GM23338 (cell line): ENCODE measurements at regions not wholly inside any gene's neighbourhood (a gene's known extent, or its start where the extent isn't known, plus 50 kb on each side); places are given as distances from the start of the nearest gene placed in this dataset.

Experiments
- ATAC-seq: fragments of 200-7000 bp; cut with Tn5 transposase; 3 replicates; pipeline ENCODE4 v1.9.1; 2020
- DNase-seq: peaks from one replicate; pipeline ENCODE4 v3.0.0-alpha.2; 2015; ENCODE audit warnings: low spot score
- H2AFZ ChIP-seq: fragments of 200-600 bp; sonication (generic); 2 replicates; pipeline ENCODE4 v1.8.0; 2016; ENCODE audit warnings: antibody characterized with exemption, mild to moderate bottlenecking, moderate library complexity
- H3F3A ChIP-seq: fragments of 200-600 bp; sonication (generic); replicated peaks from 2 replicates; pipeline ENCODE4 v1.8.0; 2017; ENCODE audit warnings: antibody characterized with exemption, mixed run types, low read depth
- H3K27ac ChIP-seq: fragments of 200-600 bp; sonication (generic); 2 replicates; pipeline ENCODE4 v1.6.1; 2016; ENCODE audit warnings: low read depth
- H3K27me3 ChIP-seq: fragments of 200-600 bp; sonication (generic); 2 replicates; pipeline ENCODE4 v1.8.0; 2016; ENCODE audit warnings: mild to moderate bottlenecking, mixed run types, moderate library complexity; ENCODE audit not compliant: insufficient read depth
- H3K36me3 ChIP-seq: fragments of 200-600 bp; sonication (generic); 2 replicates; pipeline ENCODE4 v1.8.0; 2016; ENCODE audit warnings: mild to moderate bottlenecking; ENCODE audit not compliant: insufficient read depth
- H3K4me1 ChIP-seq: fragments of 200-600 bp; sonication (generic); 2 replicates; pipeline ENCODE4 v1.8.0; 2016; ENCODE audit warnings: mild to moderate bottlenecking, moderate library complexity; ENCODE audit not compliant: insufficient read depth
- H3K4me2 ChIP-seq: fragments of 200-600 bp; sonication (generic); 2 replicates; pipeline ENCODE4 v1.7.1; 2017; ENCODE audit warnings: mixed run types
- H3K4me3 ChIP-seq: fragments of 200-600 bp; sonication (generic); 2 replicates; pipeline ENCODE4 v1.6.1; 2016; ENCODE audit warnings: mixed run types
- H3K79me2 ChIP-seq: fragments of 200-600 bp; sonication (generic); replicated peaks from 2 replicates; pipeline ENCODE4 v1.8.0; 2017; ENCODE audit warnings: mild to moderate bottlenecking; ENCODE audit not compliant: insufficient read depth
- H3K9me2 ChIP-seq: fragments of 200-600 bp; sonication (generic); 2 replicates; pipeline ENCODE4 v1.8.0; 2017; ENCODE audit not compliant: insufficient read depth
- H4K20me1 ChIP-seq: fragments of 200-600 bp; sonication (generic); replicated peaks from 2 replicates; pipeline ENCODE4 v1.8.0; 2017; ENCODE audit warnings: mild to moderate bottlenecking; ENCODE audit not compliant: insufficient read depth
- H3K27ac Mint-ChIP-seq: 2 replicates; pipeline ENCODE4 v1.8.0; 2020; ENCODE audit warnings: inconsistent platforms, mild to moderate bottlenecking, moderate library complexity, mixed read lengths
- H3K27me3 Mint-ChIP-seq: 3 replicates; pipeline ENCODE4 v1.8.0; 2022; ENCODE audit warnings: low read depth, mild to moderate bottlenecking, moderate library complexity, mixed read lengths, inconsistent platforms; ENCODE audit not compliant: insufficient read depth, poor library complexity
- H3K36me3 Mint-ChIP-seq: 3 replicates; pipeline ENCODE4 v1.8.0; 2021; ENCODE audit warnings: low read depth, mild to moderate bottlenecking, inconsistent platforms, moderate library complexity, mixed read lengths
- H3K4me1 Mint-ChIP-seq: 3 replicates; pipeline ENCODE4 v1.8.0; 2020; ENCODE audit warnings: mild to moderate bottlenecking, inconsistent platforms, mixed read lengths
- H3K4me3 Mint-ChIP-seq: 3 replicates; pipeline ENCODE4 v1.8.0; 2021; ENCODE audit warnings: moderate library complexity, mild to moderate bottlenecking, inconsistent platforms, mixed read lengths
- H3K9me3 Mint-ChIP-seq: 3 replicates; pipeline ENCODE4 v1.8.0; 2020; ENCODE audit warnings: moderate library complexity, mild to moderate bottlenecking, inconsistent platforms, mixed read lengths
- CREB1 ChIP-seq: fragments of 250-450 bp; sonication (Bioruptor Pico); IDR thresholded peaks from 2 replicates; pipeline ENCODE4 v1.5.0; 2020; ENCODE audit warnings: low read depth, mild to moderate bottlenecking, moderate library complexity
- ETS1 ChIP-seq: IDR thresholded peaks from 2 replicates; pipeline ENCODE4 v1.6.1; 2016; ENCODE audit warnings: antibody characterized with exemption
- EZH2 ChIP-seq: fragments of 200-600 bp; sonication (generic); IDR thresholded peaks from one replicate; pipeline ENCODE4 v1.8.0; 2017; ENCODE audit warnings: antibody characterized with exemption, mild to moderate bottlenecking, low read depth; ENCODE audit not compliant: unreplicated experiment
- EZH2phosphoT487 ChIP-seq: fragments of 200-600 bp; sonication (generic); IDR thresholded peaks from one replicate; pipeline ENCODE4 v1.8.1; 2018; ENCODE audit warnings: antibody characterized with exemption; ENCODE audit not compliant: unreplicated experiment
- JUNB ChIP-seq: IDR thresholded peaks from one replicate; pipeline ENCODE4 v1.6.1; 2016; ENCODE audit warnings: antibody characterized with exemption; ENCODE audit not compliant: unreplicated experiment
- NANOG ChIP-seq: IDR thresholded peaks from 2 replicates; pipeline ENCODE4 v1.6.1; 2016; ENCODE audit warnings: antibody characterized with exemption, borderline replicate concordance
- REST ChIP-seq: IDR thresholded peaks from one replicate; pipeline ENCODE4 v1.6.1; 2018; ENCODE audit warnings: antibody characterized with exemption; ENCODE audit not compliant: unreplicated experiment
- STAT1 ChIP-seq: IDR thresholded peaks from one replicate; pipeline ENCODE4 v1.6.1; 2016; ENCODE audit warnings: antibody characterized with exemption; ENCODE audit not compliant: unreplicated experiment
- ZNF114 ChIP-seq: fragments of 250-450 bp; sonication (Bioruptor Pico); IDR thresholded peaks from 2 replicates; pipeline ENCODE4 v1.5.0; 2020; ENCODE audit warnings: mild to moderate bottlenecking, moderate library complexity

- no peak for TF ChIP-seq REST
- no peak for TF ChIP-seq ETS1
- no peak for TF ChIP-seq EZH2
- no peak for TF ChIP-seq ZNF114 (CRISPR knock-in tag)
- TF ChIP-seq STAT1, result no peak
- TF ChIP-seq NANOG, result no peak
- TF ChIP-seq JUNB, result no peak
These were observed 384.4 kb downstream of the NUAK1 start (continued) for GRCh38 chr12:105754313-105754712.

GRCh38 chr12:105756961-105757360, 381.8 kb downstream of the NUAK1 start:
- Mint-ChIP-seq H3K27me3 (peaks cover 2% of the 10 kb centered on the region), H3K4me3 (no peak overlapping the region), H3K27ac (no peak overlapping the region), H3K4me1 (no peaks in the 10 kb centered on the region), H3K9me3 (peaks cover 2% of the 10 kb centered on the region; the same call in 2 of the 3 replicates), H3K36me3 (no peaks in the 10 kb centered on the region)
- no peaks in the 10 kb centered on the region for H3F3A ChIP-seq
- no peak overlapping the region for H3K4me2 ChIP-seq
- ATAC-seq (no peak), DNase-seq (no peak)
- no peaks in the 10 kb centered on the region for H3K79me2 ChIP-seq
- H3K9me2 ChIP-seq, result peaks cover 18% of the 10 kb centered on the region
- H3K36me3 ChIP-seq, result no peaks in the 10 kb centered on the region
- H3K27me3 ChIP-seq, result no peaks in the 10 kb centered on the region
- H3K4me3 ChIP-seq, result no peak overlapping the region
- H2AFZ ChIP-seq, result no peak overlapping the region
- H3K27ac ChIP-seq, result no peak overlapping the region
- TF ChIP-seq CREB1 (CRISPR knock-in tag) (no peak), JUNB (no peak), EZH2phosphoT487 (no peak), EZH2 (no peak), ETS1 (no peak)
- 0 out of 2 replicates have a peak, but pooled peaks cover 5% of the 10 kb centered on the region for H3K4me1 ChIP-seq
- no peaks in the 10 kb centered on the region for H4K20me1 ChIP-seq
